H1 (cell line): ENCODE measurements at regions not wholly inside any gene's neighbourhood (a gene's known extent, or its start where the extent isn't known, plus 50 kb on each side); places are given as distances from the start of the nearest gene placed in this dataset.

ENCODE experiments used
- CTCF ChIA-PET: fragments of 300-600 bp; sonication (Branson Sonifier 250); formaldehyde crosslinking; loops from one replicate; lab custom pipeline; 2021; ENCODE audit not compliant: partially characterized antibody; lab: Charles Lee
- POLR2A ChIA-PET: fragments of 300-600 bp; sonication (Branson Sonifier 250); formaldehyde crosslinking; loops from one replicate; lab custom pipeline; 2021; ENCODE audit warnings: inconsistent platforms; ENCODE audit not compliant: partially characterized antibody; lab: Charles Lee
- DNase-seq, 2 experiments: peaks; one replicate each; pipeline versions ENCODE4 v3.0.0 to v3.0.0-alpha.2; 2010 to 2022; ENCODE audit warnings: low spot score in 2 of 2, low read depth in 1 of 2, mixed read lengths in 1 of 2
- FAIRE-seq: peaks from 2 replicates; lab custom pipeline; 2011; peaks lifted over from hg19 to GRCh38; lab: Jason Lieb, UNC
- H2AFZ ChIP-seq: 2 replicates; pipeline ENCODE4 v1.8.1; 2012; ENCODE audit warnings: low read length, inconsistent platforms
- H2AK5ac ChIP-seq: 2 replicates; pipeline ENCODE4 v1.6.1; 2013; ENCODE audit warnings: low read depth, low read length
- H2BK120ac ChIP-seq: replicated peaks from 2 replicates; pipeline ENCODE3; 2013; ENCODE audit warnings: low read depth, low read length, inconsistent platforms
- H2BK12ac ChIP-seq: 2 replicates; pipeline ENCODE4 v1.6.1; 2013; ENCODE audit warnings: low read depth, low read length
- H2BK15ac ChIP-seq: 2 replicates; pipeline ENCODE4 v1.6.1; 2013; ENCODE audit warnings: low read length
- H2BK20ac ChIP-seq: 2 replicates; pipeline ENCODE4 v1.6.1; 2013; ENCODE audit warnings: low read length
- H2BK5ac ChIP-seq: 2 replicates; pipeline ENCODE4 v1.6.1; 2013; ENCODE audit warnings: low read depth, low read length
- H3K14ac ChIP-seq: 2 replicates; pipeline ENCODE4 v1.6.1; 2013; ENCODE audit warnings: inconsistent platforms; ENCODE audit not compliant: insufficient read length
- H3K18ac ChIP-seq: 2 replicates; pipeline ENCODE4 v1.6.1; 2013; ENCODE audit warnings: low read length; ENCODE audit errors: extremely low read depth
- H3K23ac ChIP-seq: 2 replicates; pipeline ENCODE4 v1.6.1; 2013; ENCODE audit warnings: inconsistent platforms; ENCODE audit not compliant: insufficient read length
- H3K23me2 ChIP-seq: 2 replicates; pipeline ENCODE4 v1.6.1; 2013; ENCODE audit warnings: low read depth, low read length
- H3K27ac ChIP-seq: 2 replicates; pipeline ENCODE4 v1.6.1; 2011; ENCODE audit warnings: low read depth, low read length, inconsistent platforms
- H3K27me3 ChIP-seq, 4 experiments: replicated peaks in 1 of 4; 1 replicate in 1 of 4; 2 replicates in 3 of 4; pipeline versions ENCODE4 v1.6.1 to v1.8.1; 2011 to 2013; ENCODE audit warnings: low read length in 3 of 4, mild to moderate bottlenecking in 3 of 4, inconsistent platforms in 2 of 4, mixed read lengths in 2 of 4, moderate library complexity in 1 of 4; ENCODE audit not compliant: control insufficient read depth in 3 of 4, insufficient read depth in 3 of 4; ENCODE audit errors: extremely low read depth in 1 of 4
- H3K36me3 ChIP-seq, 4 experiments: 2 replicates each; pipeline versions ENCODE4 v1.6.1 to v1.8.1; 2011 to 2013; ENCODE audit warnings: mild to moderate bottlenecking in 4 of 4, low read length in 3 of 4, moderate library complexity in 2 of 4, control low read depth in 1 of 4, inconsistent platforms in 1 of 4; ENCODE audit not compliant: insufficient read depth in 4 of 4, control insufficient read depth in 2 of 4
- H3K4ac ChIP-seq: replicated peaks from 2 replicates; pipeline ENCODE3; 2013; ENCODE audit warnings: low read length, low read depth, mixed read lengths, inconsistent platforms; ENCODE audit not compliant: insufficient read length
- H3K4me1 ChIP-seq, 4 experiments: replicated peaks in 1 of 4; 1 replicate in 1 of 4; 2 replicates in 3 of 4; pipeline versions ENCODE4 v1.6.1 to v1.8.1; 2011 to 2013; ENCODE audit warnings: low read length in 3 of 4, inconsistent platforms in 2 of 4, mixed read lengths in 1 of 4; ENCODE audit not compliant: insufficient read depth in 4 of 4, control insufficient read depth in 3 of 4
- H3K4me2 ChIP-seq, 2 experiments: 2 replicates each; pipeline versions ENCODE4 v1.6.1 to v1.8.1; 2011 to 2013; ENCODE audit warnings: low read depth in 2 of 2, low read length in 2 of 2, control low read depth in 1 of 2, inconsistent platforms in 1 of 2, mild to moderate bottlenecking in 1 of 2; ENCODE audit not compliant: insufficient read depth in 1 of 2
- H3K4me3 ChIP-seq, 4 experiments: fragments of 200-600, 300-600 bp in 1 of 4; sonication (generic), shearing (Covaris generic), sonication (Bioruptor Twin) in 1 of 4; 2 replicates each; pipeline versions ENCODE4 v1.5.1 to v1.8.1; 2011 to 2016; ENCODE audit warnings: low read length in 4 of 4, low read depth in 3 of 4, control low read depth in 2 of 4, inconsistent platforms in 2 of 4, mild to moderate bottlenecking in 2 of 4, mixed read lengths in 1 of 4, moderate library complexity in 1 of 4; ENCODE audit not compliant: insufficient read depth in 2 of 4; ENCODE audit errors: extremely low read depth in 1 of 4
- H3K56ac ChIP-seq: replicated peaks from 2 replicates; pipeline ENCODE3; 2013; ENCODE audit warnings: low read depth, mild to moderate bottlenecking, mixed read lengths, low read length, inconsistent platforms; ENCODE audit not compliant: insufficient read length
- H3K79me1 ChIP-seq: 2 replicates; pipeline ENCODE4 v1.6.1; 2013; ENCODE audit warnings: low read depth, low read length, control low read depth
- H3K79me2 ChIP-seq, 2 experiments: 2 replicates each; pipeline versions ENCODE4 v1.6.1 to v1.8.1; 2012 to 2013; ENCODE audit warnings: low read length in 2 of 2, mild to moderate bottlenecking in 2 of 2, inconsistent platforms in 1 of 2; ENCODE audit not compliant: insufficient read depth in 2 of 2, control insufficient read depth in 1 of 2
- H3K9ac ChIP-seq, 4 experiments: replicated peaks in 1 of 4; 1 replicate in 1 of 4; 2 replicates in 3 of 4; pipeline versions ENCODE4 v1.6.1 to v1.8.1; 2011 to 2013; ENCODE audit warnings: low read depth in 3 of 4, low read length in 3 of 4, control low read depth in 2 of 4, mild to moderate bottlenecking in 2 of 4, moderate library complexity in 2 of 4, inconsistent platforms in 1 of 4; ENCODE audit errors: extremely low read depth in 1 of 4
- H3K9me3 ChIP-seq, 2 experiments: 2 replicates each; pipeline versions ENCODE4 v1.6.1 to v1.8.1; 2012 to 2013; ENCODE audit warnings: mild to moderate bottlenecking in 2 of 2, moderate library complexity in 2 of 2, control low read depth in 1 of 2, inconsistent platforms in 1 of 2, low read depth in 1 of 2, low read length in 1 of 2, mixed read lengths in 1 of 2; ENCODE audit not compliant: insufficient read depth in 2 of 2
- H4K20me1 ChIP-seq, 2 experiments: replicated peaks in 1 of 2; 2 replicates each; pipeline versions ENCODE3 to v1.8.1; 2011 to 2013; ENCODE audit warnings: inconsistent platforms in 2 of 2, low read length in 2 of 2, mild to moderate bottlenecking in 1 of 2; ENCODE audit not compliant: insufficient read depth in 2 of 2, control insufficient read depth in 1 of 2
- H4K5ac ChIP-seq: 2 replicates; pipeline ENCODE4 v1.6.1; 2013; ENCODE audit warnings: low read length, low read depth, mixed read lengths, inconsistent platforms; ENCODE audit not compliant: insufficient read length
- H4K8ac ChIP-seq: 2 replicates; pipeline ENCODE4 v1.8.0; 2013; ENCODE audit warnings: mild to moderate bottlenecking, moderate library complexity, low read length, inconsistent platforms; ENCODE audit not compliant: insufficient read depth; ENCODE audit errors: extremely low read depth
- H4K91ac ChIP-seq: replicated peaks from 2 replicates; pipeline ENCODE3; 2013; ENCODE audit warnings: low read length, mixed read lengths, inconsistent platforms; ENCODE audit not compliant: insufficient read length
- CBX5 ChIP-seq: fragments of 300-800, 300-1000 bp; sonication (generic); IDR thresholded peaks from 2 replicates; pipeline ENCODE4 v1.7.1; 2016; ENCODE audit warnings: antibody characterized with exemption, low read length, low read depth
- CHD2 ChIP-seq: IDR thresholded peaks from 2 replicates; pipeline ENCODE4 v1.6.1; 2012; ENCODE audit warnings: low read length, improper control_type of control experiment
- CTBP2 ChIP-seq: IDR thresholded peaks from 2 replicates; pipeline ENCODE4 v1.7.0; 2011; ENCODE audit warnings: borderline replicate concordance, mild to moderate bottlenecking, moderate library complexity, mixed read lengths, low read length; ENCODE audit not compliant: insufficient read depth, insufficient read length
- E2F6 ChIP-seq: IDR thresholded peaks from 2 replicates; pipeline ENCODE4 v1.6.1; 2012; ENCODE audit warnings: inconsistent platforms
- EGR1 ChIP-seq: IDR thresholded peaks from 2 replicates; pipeline ENCODE4 v1.6.1; 2011; ENCODE audit warnings: low read depth, low read length, borderline replicate concordance
- NANOG ChIP-seq: IDR thresholded peaks from 2 replicates; pipeline ENCODE4 v1.6.1; 2011; ENCODE audit warnings: low read length, low read depth, mild to moderate bottlenecking, inconsistent platforms; ENCODE audit not compliant: insufficient read depth, poor library complexity, severe bottlenecking
- POLR2A ChIP-seq, 2 experiments: IDR thresholded peaks; 1 replicate in 1 of 2; 2 replicates in 1 of 2; pipeline ENCODE4 v1.6.1; 2011; ENCODE audit warnings: low read depth in 2 of 2, low read length in 2 of 2, mild to moderate bottlenecking in 2 of 2; ENCODE audit errors: control extremely low read depth in 1 of 2
- RBBP5 ChIP-seq: IDR thresholded peaks from 2 replicates; pipeline ENCODE4 v1.7.1; 2012; ENCODE audit warnings: low read depth, mild to moderate bottlenecking, inconsistent platforms, low read length, moderate library complexity, borderline replicate concordance
- RFX5 ChIP-seq: IDR thresholded peaks from 2 replicates; pipeline ENCODE4 v1.6.1; 2011; ENCODE audit warnings: low read depth, low read length, improper control_type of control experiment, borderline replicate concordance
- SP1 ChIP-seq: IDR thresholded peaks from 2 replicates; pipeline ENCODE4 v1.6.1; 2011; ENCODE audit warnings: low read depth, low read length
- SUZ12 ChIP-seq: fragments of 200-600 bp; sonication (generic); IDR thresholded peaks from 2 replicates; pipeline ENCODE4 v1.6.1; 2012; ENCODE audit warnings: mild to moderate bottlenecking, inconsistent platforms, low read length, moderate library complexity, mixed read lengths
- TCF12 ChIP-seq: IDR thresholded peaks from 2 replicates; pipeline ENCODE4 v1.6.1; 2011; ENCODE audit warnings: low read depth, mild to moderate bottlenecking, low read length
- USF2 ChIP-seq: IDR thresholded peaks from 2 replicates; pipeline ENCODE4 v1.6.1; 2011; ENCODE audit warnings: low read length, improper control_type of control experiment
- WGBS, 2 experiments: shearing (Covaris generic) in 1 of 2; methylation state at CpG; one replicate each; pipeline versions ENCODE4 v1.1.6 to v1.1.7; 2013 to 2015; ENCODE audit warnings: low lambda C conversion rate in 2 of 2, mixed read lengths in 2 of 2, inconsistent platforms in 1 of 2, low coverage in 1 of 2, missing lambda C conversion rate in 1 of 2; ENCODE audit not compliant: insufficient replicate concordance in 2 of 2, insufficient coverage in 1 of 2, insufficient read length in 1 of 2; ENCODE audit errors: extremely low coverage in 1 of 2, missing lambda C conversion rate in 1 of 2; 5-methylcytosine and 5-hydroxymethylcytosine counted together

GRCh38 chr4:28007693-28008092 lies 1147.1 kb downstream of the STIM2 start:
- Histone ChIP-seq H3K18ac (no peak overlapping the region), H3K9me3 (no peaks in the 10 kb centered on the region), H2BK12ac (no peak overlapping the region), H3K56ac (no peak overlapping the region), H3K4me2 (no peak overlapping the region), H3K27ac (no peak overlapping the region), H4K20me1 (no peaks in the 10 kb centered on the region), H3K9ac (no peak overlapping the region), H3K4me3 (no peak overlapping the region), H4K8ac (no peak overlapping the region), H3K79me1 (no peaks in the 10 kb centered on the region), H2AFZ (no peak overlapping the region), H2BK5ac (no peak overlapping the region), H4K91ac (no peak overlapping the region), H4K5ac (no peak overlapping the region), H2AK5ac (no peak overlapping the region), H3K23ac (no peak overlapping the region), H3K36me3 (no peaks in the 10 kb centered on the region), H3K23me2 (no peaks in the 10 kb centered on the region), H3K27me3 (no peaks in the 10 kb centered on the region), H3K4ac (no peak overlapping the region), H3K79me2 (no peaks in the 10 kb centered on the region), H2BK15ac (no peak overlapping the region), H2BK20ac (no peak overlapping the region), H2BK120ac (no peak overlapping the region), H3K14ac (no peak overlapping the region), H3K4me1 (no peaks in the 10 kb centered on the region; a peak in 1 of 7 replicates)
- POLR2A ChIA-PET, result no interaction called here
- DNase-seq (no peak), FAIRE-seq (no peak)
- CTCF ChIA-PET, result no interaction called here
- 91% methylated on average over 4 of the region's 4 CpGs; no CpG with 5 or more reads in 1 of the 2 experiments for WGBS, 2 experiments
- no peak for TF ChIP-seq E2F6
- no peak for TF ChIP-seq EGR1
- TF ChIP-seq NANOG, result no peak
- no peak for TF ChIP-seq CBX5
- TF ChIP-seq CTBP2, result no peak
- no peak for TF ChIP-seq USF2
- no peak for TF ChIP-seq CHD2
- no peak for TF ChIP-seq RBBP5
- TF ChIP-seq TCF12, result no peak
- no peak for TF ChIP-seq SP1
- no peak for TF ChIP-seq RFX5
- TF ChIP-seq POLR2A (IDR thresholded peaks at IDR 0.05; ENCODE audit: control extremely low read depth in 1 of 2, low read depth in 2 of 2, low read length in 2 of 2), result no peak
- no peak for TF ChIP-seq SUZ12
